HG02970 (cell line): ENCODE measurements at regions not wholly inside any gene's neighbourhood (a gene's known extent, or its start where the extent isn't known, plus 50 kb on each side); places are given as distances from the start of the nearest gene placed in this dataset.
"Not testable (repeated sequence)": the region's sequence is repeated elsewhere in the genome, so short reads cannot be mapped to it uniquely, and the experiment has no call there.

ENCODE experiments used
- ATAC-seq: cut with Tn5 transposase; IDR thresholded peaks from one replicate; pipeline ENCODE4 v1.9.1; 2021; ENCODE audit warnings: mild to moderate bottlenecking, moderate library complexity, moderate number of reproducible peaks; ENCODE audit not compliant: unreplicated experiment, low FRiP score

DNA sequence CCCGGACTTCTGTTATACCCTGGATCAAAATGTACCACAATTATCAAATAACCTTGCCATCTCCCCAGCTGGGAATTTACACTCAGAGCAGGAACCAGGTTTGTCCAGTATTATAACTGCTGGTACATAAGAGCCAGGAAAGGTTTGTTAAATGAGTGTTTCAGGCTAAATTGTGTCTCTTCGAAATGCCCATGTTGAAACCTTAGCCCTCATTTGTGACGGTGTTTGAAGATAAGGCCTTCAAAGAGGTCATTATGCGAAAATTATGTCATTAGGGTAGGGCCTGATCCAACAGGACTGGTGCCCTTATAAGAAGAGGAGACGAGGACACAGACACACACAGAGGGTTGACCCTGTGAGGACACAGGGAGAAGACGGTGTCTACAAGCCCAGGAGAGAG lies 73.5 kb upstream of the DHRSX start:
- ATAC-seq, result no peak

DNA sequence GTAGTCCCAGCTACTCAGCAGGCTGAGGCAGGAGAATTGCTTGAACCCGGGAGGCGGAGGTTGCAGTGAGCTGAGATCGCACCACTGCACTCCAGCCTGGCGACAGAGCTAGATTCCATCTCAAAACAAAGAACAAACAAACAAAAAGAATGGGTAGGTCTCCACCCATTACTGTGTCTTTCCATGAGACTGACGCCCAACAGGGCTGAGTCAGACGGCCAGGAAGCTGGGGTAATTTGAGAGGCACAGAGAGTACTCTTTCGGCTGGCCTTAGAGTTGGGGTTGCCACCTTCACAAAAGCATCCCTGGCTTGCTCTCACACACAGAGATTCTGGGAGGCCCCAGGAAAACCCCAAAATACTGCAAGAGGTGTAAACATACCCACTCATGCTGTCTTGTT lies 72.0 kb upstream of the DHRSX start:
- no peak for ATAC-seq

DNA sequence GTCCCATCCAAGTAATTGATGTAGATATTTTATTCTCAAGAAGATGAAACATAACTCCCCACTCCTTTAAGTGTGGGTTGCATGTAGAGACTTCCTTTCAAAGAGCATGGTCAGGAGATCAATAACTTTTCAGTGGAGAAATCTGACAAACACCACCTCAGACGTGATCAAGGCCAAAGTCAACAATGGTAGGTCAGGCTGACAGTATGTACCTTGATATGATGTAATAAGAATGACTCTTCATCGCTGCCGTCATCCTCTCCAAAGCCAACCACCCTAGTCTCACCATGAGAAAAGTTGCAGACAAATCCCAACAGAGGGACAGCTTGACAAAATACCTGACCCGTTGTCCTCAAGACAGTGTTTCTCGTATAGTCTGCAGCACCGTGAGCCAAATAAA lies 67.3 kb upstream of the DHRSX start:
- no peak for ATAC-seq

DNA sequence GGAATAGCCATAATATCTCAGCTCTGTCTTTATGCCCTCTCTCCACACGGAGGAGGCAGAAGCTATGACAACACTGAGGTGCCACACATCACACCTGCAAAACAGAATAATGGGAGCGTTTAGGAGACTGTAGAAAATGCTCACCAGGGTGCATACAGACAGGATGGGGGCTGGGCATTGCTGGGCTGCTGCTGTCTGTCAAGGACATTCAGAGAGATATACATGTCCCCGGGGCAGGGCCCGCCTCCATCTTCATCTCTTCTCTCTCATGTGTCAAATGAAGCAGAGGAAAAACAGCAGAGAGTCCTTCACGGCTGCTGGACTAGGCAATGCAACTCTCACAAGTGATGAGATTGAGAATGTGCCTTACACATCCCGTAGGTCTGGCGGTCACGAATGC lies 65.3 kb upstream of the DHRSX start:
- ATAC-seq, result no peak

DNA sequence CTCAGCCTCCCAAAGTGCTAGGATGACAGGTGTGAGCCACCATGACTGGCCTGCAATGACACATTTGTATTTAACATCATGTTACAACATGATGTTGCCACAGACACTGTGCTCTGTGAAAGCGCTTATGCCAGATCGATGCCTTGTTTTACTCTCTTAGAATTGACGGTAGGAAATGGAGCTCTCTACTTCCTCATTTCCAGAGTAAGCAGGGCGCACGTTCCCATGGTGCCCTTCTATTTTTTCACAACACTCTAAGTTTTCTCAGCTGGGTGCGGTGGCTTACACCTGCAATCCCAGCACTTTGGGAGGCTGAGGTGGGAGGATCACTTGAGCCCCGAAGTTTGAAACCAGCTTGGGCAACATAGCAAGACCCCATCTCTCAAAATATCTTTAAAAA lies 60.7 kb upstream of the DHRSX start:
- no peak for ATAC-seq

DNA sequence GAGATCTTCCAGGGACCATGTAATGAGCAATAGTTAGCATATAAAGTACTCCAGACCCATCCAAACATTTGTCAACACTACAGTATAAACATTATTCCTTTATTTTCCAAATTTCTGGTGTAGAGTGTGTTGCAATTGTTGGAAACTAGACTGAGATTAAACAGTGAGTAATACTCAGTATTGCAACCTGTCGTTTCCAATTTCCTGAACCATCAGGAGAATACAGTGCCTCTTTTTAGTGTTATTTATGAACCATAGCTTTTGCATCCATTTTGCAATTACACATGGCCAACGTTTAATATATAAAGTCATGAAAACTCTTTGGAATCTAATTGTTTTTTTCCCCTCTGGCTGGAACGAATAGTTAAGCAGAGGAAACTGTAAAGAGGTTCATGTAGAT lies 58.3 kb upstream of the DHRSX start:
- ATAC-seq, result no peak

DNA sequence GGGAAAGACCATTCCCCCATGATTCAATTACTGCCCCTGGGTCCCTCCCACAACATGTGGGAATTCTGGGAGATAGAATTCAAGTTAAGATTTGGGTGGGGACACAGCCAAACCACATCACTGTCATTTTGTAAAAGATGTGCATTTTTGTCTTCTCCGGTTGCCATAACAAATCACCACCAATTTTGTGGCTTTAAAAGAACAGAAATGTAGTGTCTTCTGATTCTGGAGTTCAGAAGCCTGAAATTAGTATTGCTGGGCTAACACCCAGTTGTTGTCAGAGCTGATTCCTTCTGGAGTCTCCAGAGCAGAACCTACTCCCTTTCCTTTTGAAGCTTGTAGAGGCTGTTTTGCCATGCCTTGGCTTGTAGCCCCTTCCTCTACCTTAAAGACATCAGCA lies 54.1 kb upstream of the DHRSX start:
- ATAC-seq, result no peak

DNA sequence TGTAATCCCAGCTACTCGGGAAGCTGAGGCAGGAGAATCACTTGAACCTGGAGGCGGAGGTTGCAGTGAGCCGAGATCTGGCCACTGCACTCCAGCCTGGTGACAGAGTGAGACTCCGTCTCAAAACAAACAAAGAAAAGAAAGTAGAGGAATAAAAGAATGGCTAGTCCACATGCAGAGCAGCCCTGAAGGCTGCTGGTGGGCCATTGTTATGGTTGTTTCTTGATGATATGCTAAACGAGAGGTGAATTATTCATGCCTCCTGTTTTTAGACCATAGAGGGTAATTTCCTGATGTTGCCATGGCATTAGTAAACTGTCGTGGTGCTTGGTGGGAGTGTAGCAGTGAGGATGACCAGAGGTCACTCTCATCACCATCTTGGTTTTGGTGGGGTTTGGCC lies 53.3 kb upstream of the DHRSX start:
- ATAC-seq, result not testable (repeated sequence)

DNA sequence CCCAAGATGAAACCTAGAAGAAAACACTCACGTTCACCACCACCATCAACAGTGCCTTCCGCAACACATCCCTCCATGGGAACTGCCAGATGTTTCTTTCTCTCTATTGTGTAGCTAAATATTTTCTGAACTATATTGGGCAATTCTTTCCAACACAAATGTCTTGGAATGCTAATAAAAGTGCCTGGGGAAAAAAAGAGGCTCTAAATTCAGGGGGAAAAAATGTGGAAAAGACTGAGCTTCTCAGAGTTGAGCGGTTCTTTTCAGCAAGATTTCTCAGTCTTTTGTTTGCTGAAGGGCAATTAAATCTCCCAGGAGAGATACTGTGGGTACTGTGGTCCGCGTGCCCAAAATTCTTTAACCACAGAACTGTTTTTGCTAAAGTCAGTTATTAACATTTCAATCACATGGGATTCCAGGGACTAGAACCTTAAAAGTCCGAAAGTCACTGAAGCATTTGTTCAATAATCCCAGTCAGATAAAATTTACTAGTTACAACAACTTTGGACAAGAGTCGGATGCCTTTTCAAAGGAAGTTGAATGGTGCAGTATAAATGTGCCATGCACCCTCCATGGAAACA lies 51.9 kb upstream of the DHRSX start:
- ATAC-seq, result no peak

DNA sequence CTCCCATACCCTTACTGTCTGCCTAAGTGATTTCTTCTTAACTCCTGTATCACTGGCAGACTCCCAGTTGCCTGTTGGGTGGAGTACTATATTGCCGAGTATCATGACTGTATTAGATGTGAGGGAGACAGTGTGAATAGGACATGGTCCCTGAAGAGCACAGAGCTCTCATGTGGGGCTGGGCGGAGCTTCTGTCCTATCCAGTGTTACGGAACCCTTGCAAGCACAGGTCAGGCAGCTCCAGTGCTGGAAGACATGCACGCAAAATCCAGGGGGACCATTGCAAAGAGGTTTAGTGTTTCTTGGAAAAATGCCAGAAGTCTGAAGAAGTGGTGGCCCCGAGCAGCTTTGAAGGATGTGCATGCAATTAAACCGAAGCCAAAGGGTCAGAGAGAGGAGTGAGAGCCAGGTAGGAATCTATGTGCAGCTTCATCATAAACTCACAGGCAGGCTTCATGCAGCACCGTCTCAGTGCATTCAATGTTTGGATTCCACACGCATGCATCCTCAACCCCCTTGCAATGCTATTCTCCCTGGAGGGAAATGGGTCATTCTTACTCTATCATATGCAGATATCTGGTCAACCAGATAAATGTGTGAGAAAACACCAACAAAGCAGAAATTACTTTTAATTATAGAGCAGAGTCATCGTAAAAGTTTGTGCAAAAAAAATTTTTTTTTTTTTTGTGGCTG lies 49.7 kb upstream of the DHRSX start:
- no peak for ATAC-seq
